GM21717 (cell line): ENCODE measurements at regions not wholly inside any gene's neighbourhood (a gene's known extent, or its start where the extent isn't known, plus 50 kb on each side); places are given as distances from the start of the nearest gene placed in this dataset.
"Not testable (repeated sequence)": the region's sequence is repeated elsewhere in the genome, so short reads cannot be mapped to it uniquely, and the experiment has no call there.

ENCODE experiments used
- ATAC-seq: cut with Tn5 transposase; IDR thresholded peaks from one replicate; pipeline ENCODE4 v1.9.1; 2021; ENCODE audit warnings: mild to moderate bottlenecking, moderate library complexity; ENCODE audit not compliant: unreplicated experiment

GRCh38 chr4:131883181-131883580 lies 1265.9 kb upstream of the PCDH10 start:
- not testable (repeated sequence) for ATAC-seq

GRCh38 chr4:131925662-131926061 lies 1223.4 kb upstream of the PCDH10 start:
- ATAC-seq = not testable (repeated sequence)

DNA sequence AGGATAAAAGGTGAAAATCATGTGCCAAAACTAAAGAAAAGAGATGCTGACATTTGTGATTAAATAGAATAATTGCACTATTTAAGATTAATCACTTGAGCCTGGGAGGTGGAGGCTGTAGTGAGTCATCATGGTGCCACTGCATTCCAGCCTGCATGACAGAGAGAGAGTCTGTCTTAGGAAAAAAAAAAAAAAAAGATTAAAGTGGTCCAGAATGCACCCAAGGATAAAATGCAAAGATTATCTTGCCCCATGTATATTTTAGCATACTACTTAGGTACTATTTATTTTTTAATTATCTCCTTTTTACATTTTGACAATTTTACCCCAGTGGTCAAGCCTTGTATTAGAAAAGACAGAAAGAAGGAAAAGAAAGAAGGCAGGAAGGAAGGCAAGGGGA lies 1181.4 kb upstream of the PCDH10 start:
- not testable (repeated sequence) for ATAC-seq

DNA sequence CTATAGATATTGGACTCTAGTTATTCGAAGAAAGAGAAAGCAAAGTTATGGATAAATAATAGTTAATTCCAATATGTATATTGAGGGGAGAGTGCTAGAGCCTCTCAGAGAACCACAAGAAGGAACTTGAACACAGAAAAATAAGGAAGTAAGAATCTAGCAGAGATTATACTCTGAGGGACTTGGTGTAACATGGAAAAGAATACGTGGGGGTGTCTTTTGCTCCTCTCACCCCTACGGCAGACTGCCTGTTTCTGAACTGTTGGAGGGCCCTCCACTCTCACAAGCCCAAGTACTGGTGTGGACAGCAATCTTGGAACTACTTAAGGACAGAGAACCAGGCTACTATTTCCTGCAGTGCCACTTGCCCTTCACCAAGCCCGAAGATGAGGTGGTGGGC lies 1174.4 kb upstream of the PCDH10 start:
- ATAC-seq = no peak

- not testable (repeated sequence) for ATAC-seq
Observed at GRCh38 chr4:131975276-131976132, 1173.6 kb upstream of the PCDH10 start.

- ATAC-seq = not testable (repeated sequence)
Observed at GRCh38 chr4:131976133-131977002, 1172.7 kb upstream of the PCDH10 start.

DNA sequence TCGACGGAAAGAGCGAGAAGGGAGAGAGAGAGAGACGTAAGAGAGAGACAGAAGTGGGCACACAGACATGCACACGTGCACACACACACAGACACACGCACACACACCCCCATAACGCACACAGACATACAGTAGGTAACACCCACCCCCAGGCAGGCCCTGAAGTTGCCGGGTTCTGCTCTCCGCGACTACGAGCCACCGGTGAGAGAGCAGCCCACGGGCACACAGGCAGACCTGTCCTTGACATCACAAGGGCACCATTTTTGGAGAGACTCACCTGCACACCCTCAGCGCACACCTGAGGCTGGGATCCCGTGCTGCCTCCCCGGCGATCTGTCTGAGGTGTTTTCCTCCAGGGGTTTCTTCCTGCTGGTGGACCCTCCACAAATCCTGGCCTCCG lies 1171.0 kb upstream of the PCDH10 start:
- ATAC-seq = no peak

DNA sequence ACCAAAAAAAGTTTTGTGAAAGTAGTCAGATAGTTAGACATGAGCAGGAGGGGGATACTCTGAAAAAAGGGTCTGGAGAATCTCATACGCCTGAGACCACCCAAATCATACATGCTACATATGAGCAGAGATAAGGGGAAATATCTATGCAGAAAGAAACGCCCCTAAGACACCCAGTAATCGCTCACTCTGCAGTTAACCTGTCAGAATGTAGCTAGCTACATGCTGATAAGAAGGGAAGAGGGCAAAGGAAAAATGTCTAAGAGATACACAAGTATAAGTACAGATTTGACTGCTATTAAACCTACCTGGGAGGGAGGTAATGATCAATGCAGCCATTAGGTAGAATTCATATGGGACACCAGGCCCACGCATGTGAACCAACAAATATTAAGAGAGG lies 1159.5 kb upstream of the PCDH10 start:
- no peak for ATAC-seq

GRCh38 chr4:132001542-132001941 lies 1147.6 kb upstream of the PCDH10 start:
- no peak for ATAC-seq

- ATAC-seq = no peak
Observed at GRCh38 chr4:132003593-132003992, 1145.5 kb upstream of the PCDH10 start.

DNA sequence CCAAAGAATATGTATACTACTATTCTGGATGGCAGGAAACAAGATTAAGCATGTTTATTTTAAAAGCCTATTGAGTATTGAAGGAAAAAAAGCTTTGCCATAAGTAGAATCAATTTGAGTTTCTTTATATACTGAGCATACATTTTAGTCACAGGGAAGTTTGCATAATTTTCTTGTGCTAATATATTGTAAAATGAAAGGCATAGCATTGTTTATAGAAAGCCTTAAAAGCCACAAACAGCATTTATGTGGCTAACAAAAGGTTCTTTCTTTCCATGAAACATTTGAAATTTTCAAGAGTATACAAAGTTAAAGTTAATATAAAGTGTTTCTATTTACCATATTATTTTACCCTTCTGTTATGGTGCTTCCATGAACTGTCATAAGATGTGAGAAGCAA lies 1133.8 kb upstream of the PCDH10 start:
- no peak for ATAC-seq

DNA sequence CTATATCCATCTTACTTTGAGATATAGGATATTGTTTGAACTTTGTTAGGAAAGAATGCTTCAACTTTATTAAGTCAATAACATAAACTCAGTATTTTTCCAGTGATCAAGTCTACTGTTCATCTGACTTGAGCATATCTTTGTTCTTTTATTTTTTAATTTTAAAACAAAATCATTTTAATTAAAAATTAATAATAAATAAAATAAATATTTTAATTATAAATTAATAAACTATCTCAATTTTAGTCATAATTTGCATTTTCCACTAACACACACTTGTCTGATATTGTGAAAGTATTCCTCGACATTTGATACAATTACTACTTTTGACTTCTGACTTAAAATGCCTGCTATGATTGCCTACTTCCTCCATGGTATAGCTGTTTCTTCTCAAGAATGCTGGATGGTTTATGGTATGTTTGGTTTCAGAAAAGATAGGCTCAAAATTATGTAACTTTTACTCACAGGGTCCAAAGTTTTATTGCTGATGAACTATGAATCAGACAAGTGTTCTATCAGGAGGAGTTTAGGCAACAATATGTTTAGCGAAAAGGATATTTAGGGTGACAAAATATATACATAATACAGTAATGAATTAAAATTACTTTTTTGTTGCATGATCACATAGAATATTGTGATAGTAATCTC lies 1132.3 kb upstream of the PCDH10 start:
- ATAC-seq = no peak

GRCh38 chr4:132026166-132026565 lies 1122.9 kb upstream of the PCDH10 start:
- ATAC-seq = no peak

GRCh38 chr4:132026816-132027215 lies 1122.3 kb upstream of the PCDH10 start:
- ATAC-seq = no peak

DNA sequence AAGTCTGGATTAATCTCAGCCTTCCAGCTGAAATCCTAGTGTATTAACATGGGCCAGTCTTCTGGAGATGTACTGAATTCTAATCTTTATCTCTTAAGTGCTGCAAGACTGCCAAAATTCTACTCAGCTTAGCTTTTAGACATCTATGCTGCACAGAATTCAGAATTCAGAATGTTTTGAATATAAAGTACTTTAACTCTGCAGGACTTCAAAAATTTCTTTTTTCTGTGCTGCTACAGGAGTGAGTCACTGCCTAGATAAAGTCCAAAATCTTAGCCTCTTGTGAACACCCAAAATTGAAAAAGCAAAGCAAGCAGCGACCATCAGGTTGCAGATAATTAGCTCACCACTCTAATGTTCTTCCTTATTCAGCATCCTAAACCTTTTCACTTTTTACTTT lies 1092.6 kb upstream of the PCDH10 start:
- ATAC-seq = no peak

GRCh38 chr4:132059227-132059626 lies 1089.9 kb upstream of the PCDH10 start:
- ATAC-seq = no peak

GRCh38 chr4:132062611-132063239 lies 1086.4 kb upstream of the PCDH10 start:
- no peak for ATAC-seq

- ATAC-seq = no peak
Observed at GRCh38 chr4:132063829-132064228, 1085.3 kb upstream of the PCDH10 start.

- no peak for ATAC-seq
Observed at GRCh38 chr4:132065940-132066495, 1083.1 kb upstream of the PCDH10 start.

GRCh38 chr4:132071815-132072214 lies 1077.3 kb upstream of the PCDH10 start:
- ATAC-seq = no peak

- no peak for ATAC-seq
Observed at GRCh38 chr4:132076829-132077228, 1072.3 kb upstream of the PCDH10 start.
